Stimulated activated CD4-positive, alpha-beta T cell treated with anti-CD3 and anti-CD28 coated beads, Interleukin-15, amount 100 ng/mL, for 24 hours (primary cell): ENCODE measurements at regions not wholly inside any gene's neighbourhood (a gene's known extent, or its start where the extent isn't known, plus 50 kb on each side); places are given as distances from the start of the nearest gene placed in this dataset.

Experiments
- DNase-seq: peaks from one replicate; pipeline ENCODE4 v3.0.0-alpha.2; 2020

DNA sequence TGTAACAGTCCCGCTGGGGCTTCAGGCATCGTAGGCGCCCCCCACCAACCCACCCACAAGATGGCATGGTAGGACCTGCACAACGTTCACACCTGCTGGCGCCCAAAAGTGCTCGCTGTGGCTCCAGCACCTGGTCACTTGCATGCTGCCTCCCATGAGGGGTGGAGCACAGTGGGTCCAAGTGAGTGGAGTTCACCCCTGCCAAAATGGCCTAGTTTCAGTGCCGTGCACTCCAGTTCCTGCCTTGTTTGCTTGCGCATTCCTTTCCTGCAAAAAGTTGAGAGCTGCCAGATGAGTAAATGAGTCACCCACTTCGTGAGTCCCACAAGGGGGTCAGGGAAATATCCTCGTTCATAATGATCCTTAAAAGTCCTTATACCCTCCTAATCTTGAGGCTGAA is 788.7 kb upstream of the DPPA4 start:
- no peak for DNase-seq

DNA sequence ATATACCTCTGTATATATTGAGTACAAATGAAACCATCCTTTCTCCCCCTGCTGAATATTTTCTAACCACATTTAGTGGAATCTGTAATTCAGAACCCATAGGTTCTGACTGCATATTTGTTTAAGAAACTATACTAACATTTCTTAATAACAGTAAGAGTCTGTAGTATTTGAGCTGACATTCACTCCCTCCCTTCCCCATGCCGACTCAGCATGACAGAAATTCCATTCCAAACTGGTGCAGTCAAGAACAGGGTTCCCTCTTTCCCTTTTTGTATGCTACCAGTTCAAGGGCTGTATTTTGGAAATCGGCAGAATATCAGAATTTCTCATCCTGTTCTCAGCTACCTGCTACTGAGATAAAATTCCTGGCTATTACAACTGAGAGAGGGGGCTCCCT is 796.6 kb upstream of the DPPA4 start:
- no peak for DNase-seq

DNA sequence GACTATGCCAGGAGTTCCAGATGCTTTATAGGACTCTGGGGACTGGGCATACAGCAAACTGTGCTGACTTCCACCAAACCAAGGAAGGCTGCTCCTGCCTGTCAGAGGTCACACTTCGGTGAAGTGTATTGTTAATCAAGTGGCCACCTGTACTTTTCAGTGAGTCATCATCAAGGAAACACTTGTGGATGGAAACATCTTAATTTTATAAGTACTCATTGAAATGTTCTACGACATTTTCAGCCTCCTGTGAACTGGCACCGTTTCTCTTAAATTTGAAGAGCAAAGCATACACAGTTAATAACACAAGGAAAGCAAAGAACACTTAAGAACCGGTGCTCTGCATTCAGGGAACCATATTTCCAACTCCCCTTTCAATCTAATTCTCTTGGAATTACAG is 801.7 kb upstream of the DPPA4 start:
- no peak for DNase-seq

- no peak for DNase-seq
Measured at GRCh38 chr3:110139821-110140220, 802.5 kb upstream of the DPPA4 start.

- no peak for DNase-seq
Measured at GRCh38 chr3:110149763-110150162, 812.4 kb upstream of the DPPA4 start.

GRCh38 chr3:110157221-110157620 is 819.9 kb upstream of the DPPA4 start:
- no peak for DNase-seq

GRCh38 chr3:110164632-110165369 is 827.5 kb upstream of the DPPA4 start:
- no peak for DNase-seq

- no peak for DNase-seq
Measured at GRCh38 chr3:110165370-110165743, 828.0 kb upstream of the DPPA4 start.

- DNase-seq: no peak
Measured at GRCh38 chr3:110165753-110166152, 828.4 kb upstream of the DPPA4 start.

- DNase-seq: no peak
Measured at GRCh38 chr3:110166791-110167190, 829.4 kb upstream of the DPPA4 start.

DNA sequence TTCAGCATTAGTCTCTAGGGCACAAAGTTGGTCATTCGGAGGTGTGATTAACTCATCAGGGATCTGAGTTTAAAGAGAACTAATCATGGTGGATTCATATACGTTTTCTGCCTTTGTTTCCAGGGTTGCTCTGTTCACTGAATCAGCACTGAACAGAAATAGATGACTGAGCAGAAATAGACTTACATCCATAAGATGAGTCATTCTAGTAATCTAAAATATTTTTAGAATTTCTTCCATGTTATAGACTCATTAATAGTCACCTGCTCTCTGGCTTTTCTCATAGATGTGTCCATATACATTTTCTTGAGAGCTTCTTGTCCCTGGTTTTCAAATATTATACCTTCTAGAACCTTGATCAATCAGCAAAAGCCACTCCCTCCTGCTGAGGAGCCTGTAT is 837.6 kb upstream of the DPPA4 start:
- no peak for DNase-seq

- no peak for DNase-seq
Measured at GRCh38 chr3:110178965-110179364, 841.6 kb upstream of the DPPA4 start.

- no peak for DNase-seq
Measured at GRCh38 chr3:110180733-110181132, 843.4 kb upstream of the DPPA4 start.

- DNase-seq: no peak
Measured at GRCh38 chr3:110181226-110181625, 843.9 kb upstream of the DPPA4 start.

- no peak for DNase-seq
Measured at GRCh38 chr3:110184536-110184935, 847.2 kb upstream of the DPPA4 start.

- no peak for DNase-seq
Measured at GRCh38 chr3:110193074-110193473, 855.7 kb upstream of the DPPA4 start.

- DNase-seq: no peak
Measured at GRCh38 chr3:110198717-110199587, 861.6 kb upstream of the DPPA4 start.

GRCh38 chr3:110199588-110199943 is 862.2 kb upstream of the DPPA4 start:
- no peak for DNase-seq

DNA sequence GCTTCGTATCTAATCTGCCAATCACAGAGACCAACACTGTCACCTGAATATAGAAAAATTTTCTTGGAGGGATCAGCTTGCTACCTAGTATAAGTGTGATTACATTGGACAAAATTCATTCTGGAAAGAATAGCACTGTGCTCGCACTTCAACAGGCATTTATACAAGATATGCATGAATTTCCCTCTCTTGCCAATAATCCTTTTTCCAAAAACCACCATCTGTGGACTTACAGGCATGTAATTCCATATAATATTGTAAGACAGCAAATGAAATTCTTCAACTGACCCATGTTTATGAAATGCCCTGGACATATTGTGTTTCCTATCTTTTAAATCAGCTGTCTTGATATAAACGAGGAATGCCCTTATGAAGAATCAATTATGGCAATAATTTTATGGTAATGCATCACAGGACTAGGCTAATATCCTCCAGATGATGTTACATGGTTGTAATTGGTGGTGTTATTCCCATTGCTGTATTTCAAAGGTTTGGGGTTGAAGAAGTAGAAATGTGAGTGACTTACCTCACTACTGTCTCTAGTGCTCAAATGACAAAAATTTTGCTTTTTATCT is 861.4 kb upstream of the NECTIN3 start:
- DNase-seq: no peak

- no peak for DNase-seq
Measured at GRCh38 chr3:110226645-110227044, 845.0 kb upstream of the NECTIN3 start.

DNA sequence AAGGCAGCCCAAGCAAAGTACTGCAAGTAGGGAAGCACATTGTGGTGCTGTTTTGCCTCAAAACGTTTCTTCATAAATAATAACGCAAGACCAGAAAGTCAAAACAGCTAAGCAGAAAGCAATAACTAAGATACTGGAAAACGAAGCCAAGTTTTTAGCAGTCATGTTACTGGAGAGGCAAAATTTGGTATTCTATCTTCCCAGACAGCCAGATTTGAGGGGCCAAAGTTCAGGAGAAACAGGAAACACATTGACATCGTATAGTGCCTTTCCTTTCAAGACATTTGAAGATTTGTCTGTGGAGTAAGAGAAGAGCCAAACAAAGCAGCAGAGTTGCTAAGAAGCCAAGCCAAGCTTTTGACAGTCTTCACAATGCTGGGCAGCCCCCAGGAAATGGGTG is 843.6 kb upstream of the NECTIN3 start:
- DNase-seq: no peak

DNA sequence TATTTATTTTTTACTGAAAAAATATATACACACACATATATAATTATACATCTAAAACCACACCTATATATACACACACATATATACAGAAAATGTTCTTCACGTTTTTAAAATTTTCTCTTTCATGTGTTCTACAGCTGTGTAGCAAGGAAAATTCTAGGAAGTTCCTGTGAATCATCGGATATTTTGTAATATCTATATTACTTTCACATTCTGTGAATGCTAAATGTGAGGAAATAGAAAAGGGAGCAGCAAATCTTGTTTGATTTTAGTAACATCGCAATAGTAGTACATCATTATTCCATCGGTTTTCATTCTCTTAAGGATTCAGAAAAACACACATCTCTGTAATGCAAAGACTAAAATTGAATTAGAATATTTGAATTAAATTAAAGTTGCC is 836.8 kb upstream of the NECTIN3 start:
- DNase-seq: no peak

DNA sequence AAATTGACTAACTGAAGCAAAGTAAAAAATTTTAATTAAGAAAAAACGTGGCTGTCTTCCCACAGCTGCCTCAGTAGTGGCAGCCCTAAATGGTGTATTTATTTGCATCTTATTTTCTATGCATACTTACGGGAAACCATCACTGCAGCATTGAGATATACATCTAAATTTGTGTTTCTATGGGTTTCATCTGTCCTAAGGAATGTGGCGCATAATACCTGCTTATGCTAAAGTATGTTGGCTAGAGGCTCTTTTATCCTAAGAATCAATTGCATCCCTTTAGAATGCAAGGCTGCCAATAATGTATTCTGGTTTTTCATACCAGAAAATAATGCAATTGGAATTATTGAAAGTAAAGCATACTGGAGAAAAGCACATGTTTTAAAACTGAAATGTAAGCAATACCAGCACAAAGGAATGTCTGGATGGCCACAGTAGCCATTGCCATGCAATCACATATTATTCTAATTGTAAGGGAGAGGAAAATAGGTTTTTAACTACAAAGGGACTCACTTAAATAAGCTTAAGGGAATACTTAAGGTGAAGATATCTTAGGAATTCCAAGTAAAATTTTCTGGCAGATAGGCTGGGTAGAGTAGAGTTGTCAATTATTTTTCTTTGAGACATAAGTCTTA is 834.5 kb upstream of the NECTIN3 start:
- DNase-seq: no peak

- DNase-seq: no peak
Measured at GRCh38 chr3:110243081-110243480, 828.5 kb upstream of the NECTIN3 start.
